ENCODE measurements at regions not wholly inside any gene's neighbourhood (a gene's known extent, or its start where the extent isn't known, plus 50 kb on each side); places are given as distances from the start of the nearest gene placed in this dataset.

DNA sequence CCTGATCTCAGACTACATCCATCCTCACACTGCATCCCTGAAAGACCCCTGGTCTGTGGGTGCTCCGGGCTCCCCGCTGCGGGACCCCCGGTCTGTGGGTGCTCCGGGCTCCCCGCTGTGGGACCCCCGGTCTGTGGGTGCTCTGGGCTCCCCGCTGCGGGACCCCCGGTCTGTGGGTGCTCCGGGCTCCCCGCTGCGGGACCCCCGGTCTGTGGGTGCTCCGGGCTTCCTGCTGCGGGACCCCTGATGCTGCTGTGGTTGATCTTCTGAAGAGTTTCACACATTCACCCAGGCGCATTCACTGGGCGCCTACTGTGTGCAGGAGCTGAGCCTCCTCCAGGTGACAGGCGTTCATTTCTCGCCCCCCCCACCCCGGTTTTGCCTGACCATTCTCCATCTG is 162.7 kb upstream of the SALL3 start:
- TF ChIP-seq, protein P1, sequence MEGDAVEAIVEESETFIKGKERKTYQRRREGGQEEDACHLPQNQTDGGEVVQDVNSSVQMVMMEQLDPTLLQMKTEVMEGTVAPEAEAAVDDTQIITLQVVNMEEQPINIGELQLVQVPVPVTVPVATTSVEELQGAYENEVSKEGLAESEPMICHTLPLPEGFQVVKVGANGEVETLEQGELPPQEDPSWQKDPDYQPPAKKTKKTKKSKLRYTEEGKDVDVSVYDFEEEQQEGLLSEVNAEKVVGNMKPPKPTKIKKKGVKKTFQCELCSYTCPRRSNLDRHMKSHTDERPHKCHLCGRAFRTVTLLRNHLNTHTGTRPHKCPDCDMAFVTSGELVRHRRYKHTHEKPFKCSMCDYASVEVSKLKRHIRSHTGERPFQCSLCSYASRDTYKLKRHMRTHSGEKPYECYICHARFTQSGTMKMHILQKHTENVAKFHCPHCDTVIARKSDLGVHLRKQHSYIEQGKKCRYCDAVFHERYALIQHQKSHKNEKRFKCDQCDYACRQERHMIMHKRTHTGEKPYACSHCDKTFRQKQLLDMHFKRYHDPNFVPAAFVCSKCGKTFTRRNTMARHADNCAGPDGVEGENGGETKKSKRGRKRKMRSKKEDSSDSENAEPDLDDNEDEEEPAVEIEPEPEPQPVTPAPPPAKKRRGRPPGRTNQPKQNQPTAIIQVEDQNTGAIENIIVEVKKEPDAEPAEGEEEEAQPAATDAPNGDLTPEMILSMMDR (IDR thresholded peaks at IDR 0.05; ENCODE audit: low read depth, low read length) = no peak
- H3K4me3 ChIP-seq (ENCODE audit: low read depth, low read length) = no peak overlapping the region

DNA sequence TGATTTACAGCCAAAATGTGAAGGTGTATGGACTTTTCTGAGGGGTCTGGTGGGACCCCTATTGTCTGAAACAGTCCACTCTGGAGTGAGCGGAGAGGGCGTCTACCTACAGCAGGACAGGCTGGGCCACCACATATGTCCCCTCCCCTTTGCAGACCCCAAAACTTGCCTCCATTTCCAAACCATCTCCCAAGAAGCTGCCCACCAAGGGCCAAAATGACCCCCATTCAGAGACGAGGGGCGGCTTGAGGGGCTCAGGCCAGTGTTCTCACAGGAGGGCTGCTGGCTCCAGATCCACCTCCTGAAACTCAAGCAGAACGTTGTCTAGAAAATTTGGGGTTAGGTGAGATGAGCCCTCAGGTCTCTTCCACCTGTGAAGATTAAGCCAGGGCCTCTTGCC is 161.1 kb upstream of the SALL3 start:
- H3K4me3 ChIP-seq (ENCODE audit: low read depth, low read length) = no peak overlapping the region
- TF ChIP-seq, protein P1 (IDR thresholded peaks at IDR 0.05; ENCODE audit: low read depth, low read length) = no peak

DNA sequence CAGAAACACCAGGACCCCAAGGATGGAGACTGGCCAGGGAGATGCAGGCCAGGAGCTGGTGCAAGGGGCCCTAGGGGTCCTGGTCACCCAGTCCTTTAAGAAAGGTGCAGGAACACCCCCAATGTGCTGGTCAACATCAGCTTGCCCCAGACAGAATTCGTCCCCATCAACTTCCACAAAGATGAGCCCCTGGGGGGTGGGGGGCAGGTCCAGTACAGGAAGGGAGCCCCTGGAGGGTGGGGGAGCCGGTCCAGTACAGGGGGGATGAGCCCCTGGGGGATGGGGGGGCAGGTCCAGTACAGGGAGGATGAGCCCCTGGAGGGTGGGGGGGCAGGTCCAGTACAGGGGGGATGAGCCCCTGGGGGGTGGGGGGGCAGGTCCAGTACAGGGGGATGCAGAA is 160.7 kb upstream of the SALL3 start:
- H3K4me3 ChIP-seq (ENCODE audit: low read depth, low read length) = no peak overlapping the region
- TF ChIP-seq, protein P1 (IDR thresholded peaks at IDR 0.05; ENCODE audit: low read depth, low read length) = no peak

DNA sequence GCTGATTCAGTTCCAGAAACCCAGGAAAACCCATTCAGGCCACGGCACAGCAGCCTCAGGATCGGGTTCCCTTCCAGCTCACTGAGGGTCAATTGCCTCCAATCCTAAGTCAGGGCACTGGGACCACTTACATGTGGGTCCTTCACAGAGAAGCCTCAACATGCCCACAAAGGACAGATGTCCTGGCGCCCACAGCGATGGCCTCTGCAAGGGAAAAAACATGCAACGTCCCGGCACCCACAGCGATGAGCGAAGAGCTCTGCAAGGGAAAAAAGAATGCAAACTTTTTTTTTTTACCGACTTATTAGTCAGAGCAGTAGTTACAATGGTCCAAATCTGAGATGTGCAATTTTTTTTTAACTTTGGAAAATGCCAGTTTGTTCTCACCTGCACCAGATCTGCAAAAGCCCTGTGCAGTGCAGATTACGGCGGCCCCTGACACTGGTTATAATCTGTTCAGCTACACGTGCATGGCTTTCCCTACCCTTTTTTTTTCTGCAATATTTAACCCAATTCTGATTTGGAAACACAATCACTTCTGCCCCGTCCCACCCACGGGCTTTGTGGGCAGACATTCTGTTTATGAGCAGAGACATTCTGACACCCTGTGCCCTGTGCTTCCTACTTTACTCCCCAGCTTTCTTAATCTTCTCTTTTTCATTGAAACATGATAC is 159.3 kb upstream of the SALL3 start:
- H3K4me3 ChIP-seq (ENCODE audit: low read depth, low read length) = no peak overlapping the region
- TF ChIP-seq, protein P1 (IDR thresholded peaks at IDR 0.05; ENCODE audit: low read depth, low read length) = no peak

DNA sequence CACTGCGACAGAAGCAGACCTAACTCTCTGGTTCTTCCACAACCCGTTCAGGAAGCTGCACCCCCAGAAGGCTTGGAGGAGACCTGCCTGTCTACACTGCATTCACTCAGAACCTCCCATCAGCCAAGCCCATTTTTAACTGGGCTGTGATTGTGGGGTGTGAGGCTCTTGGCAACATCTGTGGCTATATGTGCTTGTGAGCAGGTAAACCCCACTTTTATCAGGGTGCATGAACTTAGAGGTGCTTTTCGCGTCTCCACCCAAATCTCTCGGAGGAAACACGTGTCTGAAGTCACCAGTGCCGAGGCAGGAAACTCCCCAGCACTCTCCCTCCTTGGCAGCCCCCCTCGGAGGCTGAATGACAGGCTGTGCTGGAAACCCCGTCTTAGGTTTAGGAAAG is 158.2 kb upstream of the SALL3 start:
- no peak overlapping the region for H3K4me3 ChIP-seq (ENCODE audit: low read depth, low read length)
- TF ChIP-seq, protein P1 (IDR thresholded peaks at IDR 0.05; ENCODE audit: low read depth, low read length) = no peak

DNA sequence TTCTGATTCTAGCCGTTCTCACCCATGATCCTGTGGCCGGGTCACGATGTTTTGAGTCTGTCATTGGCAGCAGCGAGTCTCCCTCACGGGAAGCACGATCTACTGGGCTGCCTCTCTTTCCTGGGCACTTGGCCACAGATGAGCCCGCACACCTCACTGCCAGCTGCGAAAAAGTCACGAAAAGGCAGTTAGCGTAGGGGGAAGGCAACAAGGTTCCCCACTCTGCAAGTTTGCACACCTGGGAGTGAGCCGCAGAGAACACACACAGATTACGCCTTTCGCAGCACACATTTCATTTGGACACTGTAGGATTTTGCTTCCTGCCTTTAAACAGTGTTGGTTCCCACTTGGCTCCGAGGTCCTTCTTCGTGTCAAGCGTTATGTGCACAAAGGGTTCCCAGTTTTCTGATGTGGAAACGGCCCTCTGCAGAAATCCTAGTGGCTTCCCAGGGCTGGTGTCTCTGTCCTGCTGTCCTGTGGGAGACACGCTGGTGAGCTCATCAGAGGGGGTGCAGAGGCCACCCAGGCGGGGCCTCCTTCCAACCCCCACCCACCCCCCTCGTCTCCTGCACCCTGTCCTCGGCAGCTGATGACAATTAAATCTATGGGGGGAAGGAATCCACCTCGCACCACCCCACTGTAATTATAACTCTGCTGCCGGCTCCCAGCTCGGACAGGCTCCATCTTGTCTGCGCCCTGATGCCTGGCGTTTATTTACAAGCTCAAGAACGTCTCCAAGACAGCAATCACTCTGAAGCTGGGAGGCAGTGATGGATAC is 157.3 kb upstream of the SALL3 start:
- TF ChIP-seq, protein P1 (IDR thresholded peaks at IDR 0.05; ENCODE audit: low read depth, low read length) = no peak
- no peak overlapping the region for H3K4me3 ChIP-seq (ENCODE audit: low read depth, low read length)

DNA sequence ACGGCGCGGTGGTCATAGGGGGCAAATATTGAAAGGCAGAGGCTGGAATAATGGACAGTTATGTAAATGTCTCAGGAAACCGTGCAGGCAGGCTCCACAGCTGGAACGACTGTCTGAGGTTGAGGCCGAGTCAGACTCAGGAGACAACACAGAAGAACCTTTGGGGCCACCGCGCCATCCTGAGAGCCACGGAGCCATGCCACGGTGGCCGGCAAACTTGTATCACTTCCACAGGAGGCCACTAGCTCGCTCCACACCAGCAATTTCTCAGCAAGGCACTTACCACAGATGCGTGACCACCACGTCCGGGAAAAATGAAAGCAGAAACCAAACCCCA is 156.7 kb upstream of the SALL3 start:
- TF ChIP-seq, protein P1 (IDR thresholded peaks at IDR 0.05; ENCODE audit: low read depth, low read length) = no peak
- no peak overlapping the region for H3K4me3 ChIP-seq (ENCODE audit: low read depth, low read length)
